Heart left ventricle (tissue), 16 donors: ENCODE measurements at regions not wholly inside any gene's neighbourhood (a gene's known extent, or its start where the extent isn't known, plus 50 kb on each side); places are given as distances from the start of the nearest gene placed in this dataset.

Experiments
- ATAC-seq, 4 donors: fragments of 200-7000 bp; cut with Tn5 transposase; one replicate each; pipeline ENCODE4 v1.9.1; 2020 to 2022; ENCODE audit warnings: moderate library complexity in 4 of 4, mild to moderate bottlenecking in 3 of 4, moderate number of reproducible peaks in 1 of 4
- DNase-seq, 5 donors: peaks; one replicate each; pipeline ENCODE4 v3.0.0-alpha.2; 2020
- H3K27ac ChIP-seq, 12 donors: fragments of 200-600 bp; sonication (generic) in 4 of 12; one replicate each; pipeline versions ENCODE4 v1.5.0 to v1.8.0; 2016 to 2022; ENCODE audit warnings: mild to moderate bottlenecking in 2 of 12
- H3K27me3 ChIP-seq, 9 donors: fragments of 200-600 bp; sonication (generic) in 2 of 9; one replicate each; pipeline versions ENCODE4 v1.5.1 to v1.8.0; 2016 to 2022; ENCODE audit warnings: mild to moderate bottlenecking in 3 of 9
- H3K36me3 ChIP-seq, 9 donors: fragments of 200-600 bp; sonication (generic) in 2 of 9; one replicate each; pipeline versions ENCODE4 v1.5.0 to v1.8.0; 2018 to 2022; ENCODE audit warnings: mild to moderate bottlenecking in 2 of 9
- H3K4me1 ChIP-seq, 12 donors: fragments of 200-600 bp; sonication (generic) in 4 of 12; one replicate each; pipeline versions ENCODE4 v1.5.0 to v1.8.0; 2016 to 2022; ENCODE audit warnings: mild to moderate bottlenecking in 3 of 12
- H3K4me3 ChIP-seq, 12 donors: fragments of 200-600 bp; sonication (generic) in 4 of 12; one replicate each; pipeline versions ENCODE4 v1.5.0 to v1.8.0; 2017 to 2022; ENCODE audit warnings: mild to moderate bottlenecking in 9 of 12, moderate library complexity in 4 of 12
- H3K9me3 ChIP-seq, 12 donors: fragments of 200-600 bp; sonication (generic) in 4 of 12; one replicate each; pipeline versions ENCODE4 v1.5.0 to v1.8.0; 2016 to 2022; ENCODE audit warnings: mild to moderate bottlenecking in 1 of 12
- CTCF ChIP-seq, 12 donors: fragments of 200-600 bp; sonication (generic) in 4 of 12; IDR thresholded peaks; one replicate each; pipeline versions ENCODE4 v1.5.0 to v1.8.0; 2018 to 2022; ENCODE audit warnings: antibody characterized with exemption in 12 of 12, mild to moderate bottlenecking in 5 of 12
- POLR2A ChIP-seq, 2 donors: fragments of 450-650 bp; IDR thresholded peaks; one replicate each; pipeline ENCODE4 v1.6.1; 2017; ENCODE audit warnings: antibody characterized with exemption in 2 of 2, mild to moderate bottlenecking in 2 of 2, moderate library complexity in 2 of 2
- WGBS, 4 donors: extraction: QIAGEN DNeasy Blood & Tissue Kit in 2 of 4; methylation state at CpG; one replicate each; pipeline versions ENCODE4 v1.1.5 to v1.1.7; 2013 to 2018; 5-methylcytosine and 5-hydroxymethylcytosine counted together
- intact Hi-C, 10 donors: fragments of 100-400 bp; cut with DNase I; formaldehyde crosslinking; loops; one replicate each; pipeline versions ENCODE4 v1.11.1 to v1.14.2; 2022
- donor health status: ischemic (EF 13 %, LVEDD 7.1; RV severe dilation, severe dysfunction).
- donor health status: healthy with polysubstance abuse.
- donor health status: DM: no; HTN: yes; CAD: no.
- donor health status: DM: no; HTN: no; CAD: no.
- donor health status: ischemic (EF 25% LVEDD 6.9; RV normal size, moderate dysfunction).
- donor health status: ischemic (EF 25% LVEDD 5.7; RV mildly dilated, moderate dysfunction).
- donor health status: healthy.
- donor health status: DM: yes; HTN: yes; CAD: no.
- donor health status: ischemic (EF 35%, LVEDD 5.7; RV mildly dilated, moderate dysfunction).
- donor health status: nonischemic (EF 11% LVEDD 7.7; RV severe dilation, severe dysfunction).
- donor health status: DM: yes; HTN: yes; CAD: no.
- donor health status: PGD.
- donor health status: ischemic (EF 29% LVEDD 5.4; RV normal size, mild dysfunction).
- donor health status: nonischemic (EF 23%, LVEDD 6.1; RV moderate dilation, normal function).

GRCh38 chr14:38749936-38750335 lies 353.1 kb downstream of the SEC23A start:
- no peak for ATAC-seq
- no peak for TF ChIP-seq CTCF (IDR thresholded peaks at IDR 0.05)
- no peak for TF ChIP-seq POLR2A (IDR thresholded peaks at IDR 0.05)
- intact Hi-C loops: no loop called here
- Histone ChIP-seq H3K4me3 (no peak overlapping the region), H3K9me3 (peaks cover 0 to under 1% (median 0%) of the 10 kb centered on the region in 12 donors), H3K4me1 (no peaks in the 10 kb centered on the region), H3K36me3 (no peaks in the 10 kb centered on the region), H3K27me3 (no peaks in the 10 kb centered on the region), H3K27ac (no peak overlapping the region)
- no peak for DNase-seq
- WGBS, 4 donors: 81 to 87% (median 84%) methylated on average over 3 of the region's 3 CpGs

- no peaks in the 10 kb centered on the region for H3K4me1 ChIP-seq
- no peak overlapping the region for H3K27ac ChIP-seq
- intact Hi-C loops: no loop called here
- no peaks in the 10 kb centered on the region for H3K9me3 ChIP-seq
- DNase-seq: no peak
- TF ChIP-seq CTCF (IDR thresholded peaks at IDR 0.05) (no peak), POLR2A (IDR thresholded peaks at IDR 0.05) (no peak)
- ATAC-seq: no peak
- 42 to 76% (median 51%) methylated on average over 1 of the region's 1 CpG for WGBS, 4 donors
- H3K4me3 ChIP-seq: no peak overlapping the region
- no peaks in the 10 kb centered on the region for H3K36me3 ChIP-seq
- no peaks in the 10 kb centered on the region for H3K27me3 ChIP-seq
These were observed 357.2 kb downstream of the SEC23A start for GRCh38 chr14:38745861-38746260.

- ATAC-seq: no peak
- 79 to 86% (median 81%) methylated on average over 7 of the region's 7 CpGs for WGBS, 4 donors
- Histone ChIP-seq H3K4me3 (no peak overlapping the region), H3K9me3 (no peaks in the 10 kb centered on the region), H3K27me3 (no peaks in the 10 kb centered on the region), H3K27ac (no peak overlapping the region), H3K36me3 (no peaks in the 10 kb centered on the region), H3K4me1 (no peaks in the 10 kb centered on the region)
- intact Hi-C loops: no loop called here
- DNase-seq: no peak
- no peak for TF ChIP-seq POLR2A (IDR thresholded peaks at IDR 0.05)
- TF ChIP-seq CTCF (IDR thresholded peaks at IDR 0.05): no peak
These were observed 359.0 kb downstream of the SEC23A start for GRCh38 chr14:38743966-38744584.

GRCh38 chr14:38737686-38738407 lies 365.2 kb downstream of the SEC23A start:
- DNase-seq: no peak
- Histone ChIP-seq H3K27me3 (no peaks in the 10 kb centered on the region), H3K36me3 (no peaks in the 10 kb centered on the region), H3K4me1 (no peaks in the 10 kb centered on the region), H3K27ac (no peak overlapping the region), H3K9me3 (peaks cover 0 to 14% (median 0%) of the 10 kb centered on the region in 12 donors), H3K4me3 (no peak overlapping the region)
- 65 to 74% (median 70%) methylated on average over 12 of the region's 12 CpGs for WGBS, 4 donors
- TF ChIP-seq CTCF (IDR thresholded peaks at IDR 0.05) (no peak), POLR2A (IDR thresholded peaks at IDR 0.05) (no peak)
- intact Hi-C loops: no loop called here
- ATAC-seq: no peak
